ENCODE measurements at regions not wholly inside any gene's neighbourhood (a gene's known extent, or its start where the extent isn't known, plus 50 kb on each side); places are given as distances from the start of the nearest gene placed in this dataset.

- no peak for TF ChIP-seq POLR2A (IDR thresholded peaks at IDR 0.05; ENCODE audit: low read length)
- no peak for TF ChIP-seq GATA1 (IDR thresholded peaks at IDR 0.05; ENCODE audit: low read depth, low read length)
These were observed 134.6 kb upstream of the SCN7A start for GRCh38 chr2:166628478-166629136.
